ENCODE measurements at regions not wholly inside any gene's neighbourhood (a gene's known extent, or its start where the extent isn't known, plus 50 kb on each side); places are given as distances from the start of the nearest gene placed in this dataset.

DNA sequence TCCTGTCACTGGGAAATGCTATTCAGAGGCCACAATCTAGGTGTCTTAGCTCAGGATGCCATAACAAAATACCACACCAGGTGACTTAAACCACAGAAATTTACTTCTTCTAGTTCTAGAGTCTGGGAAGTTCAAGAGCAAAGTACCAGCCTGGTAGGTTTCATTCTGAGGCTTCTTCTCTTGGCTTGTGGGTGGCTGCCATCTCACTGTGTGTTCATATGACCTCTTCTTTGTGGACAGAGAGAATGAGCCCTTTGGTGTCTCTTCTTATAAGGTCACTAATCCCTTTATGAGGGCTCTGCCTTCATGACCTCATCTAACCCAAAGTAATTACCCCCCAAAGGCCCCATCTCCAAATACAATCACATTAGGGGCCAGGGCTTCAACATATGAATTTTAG lies 57.3 kb downstream of the RHOB start:
- no peak overlapping the region for H3K27ac ChIP-seq (ENCODE audit: insufficient read depth, low read depth, low read length)
- POLR2A ChIA-PET: interaction anchor here (1.1 kb wide), 1 partner anchor 57 kb away, joined by 3 read pairs; the partner anchor contains the start of gene RHOB
- no TSS peak for BruUV-seq (replicated peaks)
- H3K4me1 ChIP-seq (ENCODE audit: control insufficient read depth, extremely low read depth, insufficient read depth, low read length): no peaks in the 10 kb centered on the region
- CTCF ChIA-PET: interaction anchor here (1.1 kb wide), 1 partner anchor 113 kb away, joined by 3 read pairs; no protein-coding TSS in a partner anchor
- TF ChIP-seq GATA2 (IDR thresholded peaks at IDR 0.05; ENCODE audit: insufficient read depth, insufficient read length, low read depth, low read length) (no peak), POLR2A (IDR thresholded peaks at IDR 0.05; ENCODE audit: low read depth, low read length) (no peak), CTCF (IDR thresholded peaks at IDR 0.05; ENCODE audit: extremely low read depth in 1 of 2, insufficient read depth in 1 of 2, low read depth in 1 of 2, low read length in 2 of 2) (no peak), POLR2AphosphoS5 (IDR thresholded peaks at IDR 0.05; ENCODE audit: insufficient read depth, low read depth, low read length) (no peak), EZH2 (IDR thresholded peaks at IDR 0.05; ENCODE audit: borderline replicate concordance, low read depth, low read length, severe bottlenecking) (no peak), MYC (IDR thresholded peaks at IDR 0.05; ENCODE audit: low read depth, low read length) (no peak), JUN (IDR thresholded peaks at IDR 0.05; ENCODE audit: borderline replicate concordance, insufficient read depth, insufficient read length, low read depth) (no peak)
- intact Hi-C loops (cut with micrococcal nuclease): no loop called here
- no peaks in the 10 kb centered on the region for H3K9me1 ChIP-seq (replicated peaks; ENCODE audit: control insufficient read depth, extremely low read depth, insufficient read depth, low read length)
- no peaks in the 10 kb centered on the region for H3K9me3 ChIP-seq (replicated peaks; ENCODE audit: control insufficient read depth, insufficient read depth, low read length)
- H4K20me1 ChIP-seq (replicated peaks; ENCODE audit: control insufficient read depth, extremely low read depth, insufficient read depth, low read length): no peaks in the 10 kb centered on the region
- no peaks in the 10 kb centered on the region for H3K36me3 ChIP-seq (ENCODE audit: control insufficient read depth in 2 of 2, extremely low read depth in 1 of 2, insufficient read depth in 2 of 2, low read length in 2 of 2)
- no peak overlapping the region for H3K4me2 ChIP-seq (ENCODE audit: insufficient read depth, low read length)
- DNase-seq (ENCODE audit: low read depth, low spot score) (no peak), FAIRE-seq (no peak)
- no peak overlapping the region for H3K4me3 ChIP-seq (replicated peaks in 1 of 3; ENCODE audit: insufficient read depth in 1 of 3, low read depth in 1 of 3, low read length in 3 of 3)
- dilution Hi-C loops (cut with MboI; ENCODE audit: extremely low pct_ligation_motif_present, low sequenced_read_pairs): no loop called here
- no peaks in the 10 kb centered on the region for H3K79me2 ChIP-seq (ENCODE audit: control insufficient read depth, insufficient read depth, low read length)
- H2AFZ ChIP-seq (ENCODE audit: low read depth, low read length): no peak overlapping the region
- H3K27me3 ChIP-seq (ENCODE audit: control insufficient read depth in 2 of 2, insufficient read depth in 2 of 2, low read length in 2 of 2): no peaks in the 10 kb centered on the region
- no peak overlapping the region for H3K9ac ChIP-seq (replicated peaks; ENCODE audit: extremely low read depth, insufficient read depth, low read length)

Measured in endothelial cell of umbilical vein (primary cell).